Smooth muscle cell of the brain vasculature (primary cell): ENCODE measurements at regions not wholly inside any gene's neighbourhood (a gene's known extent, or its start where the extent isn't known, plus 50 kb on each side); places are given as distances from the start of the nearest gene placed in this dataset.

Experiments used
- DNase-seq: peaks from one replicate; pipeline ENCODE4 v3.0.0-alpha.2; 2012; ENCODE audit warnings: low read depth, low spot score

DNA sequence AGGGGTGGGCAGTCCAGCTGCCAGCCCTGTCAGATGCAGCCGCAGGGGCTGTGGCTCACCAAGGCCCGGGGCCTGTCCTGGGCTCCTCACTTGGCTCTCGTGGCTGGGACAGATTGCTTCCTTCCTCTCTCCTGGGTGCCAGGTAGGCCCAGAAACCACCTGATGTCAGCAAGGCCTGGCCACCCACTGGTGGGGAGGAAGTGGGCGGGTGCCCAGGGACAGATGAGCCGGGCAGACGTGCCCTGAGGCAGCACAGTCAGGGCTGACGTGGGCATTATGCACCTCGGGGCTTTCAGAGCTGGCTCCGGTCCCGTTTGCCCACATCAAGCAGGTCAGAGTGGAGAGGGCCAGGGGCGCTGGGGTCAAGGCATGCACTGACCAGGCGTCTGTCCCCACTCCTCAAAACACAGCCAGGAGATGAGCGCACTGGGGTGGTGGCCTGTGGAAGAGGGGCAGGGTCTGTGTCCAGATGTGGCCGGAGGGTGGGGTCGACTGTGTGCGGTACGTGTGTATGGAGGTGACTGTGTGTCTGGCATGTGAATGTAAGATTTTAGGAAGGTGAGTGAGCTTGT lies 133.2 kb upstream of the PTPN1 start:
- no peak for DNase-seq

DNA sequence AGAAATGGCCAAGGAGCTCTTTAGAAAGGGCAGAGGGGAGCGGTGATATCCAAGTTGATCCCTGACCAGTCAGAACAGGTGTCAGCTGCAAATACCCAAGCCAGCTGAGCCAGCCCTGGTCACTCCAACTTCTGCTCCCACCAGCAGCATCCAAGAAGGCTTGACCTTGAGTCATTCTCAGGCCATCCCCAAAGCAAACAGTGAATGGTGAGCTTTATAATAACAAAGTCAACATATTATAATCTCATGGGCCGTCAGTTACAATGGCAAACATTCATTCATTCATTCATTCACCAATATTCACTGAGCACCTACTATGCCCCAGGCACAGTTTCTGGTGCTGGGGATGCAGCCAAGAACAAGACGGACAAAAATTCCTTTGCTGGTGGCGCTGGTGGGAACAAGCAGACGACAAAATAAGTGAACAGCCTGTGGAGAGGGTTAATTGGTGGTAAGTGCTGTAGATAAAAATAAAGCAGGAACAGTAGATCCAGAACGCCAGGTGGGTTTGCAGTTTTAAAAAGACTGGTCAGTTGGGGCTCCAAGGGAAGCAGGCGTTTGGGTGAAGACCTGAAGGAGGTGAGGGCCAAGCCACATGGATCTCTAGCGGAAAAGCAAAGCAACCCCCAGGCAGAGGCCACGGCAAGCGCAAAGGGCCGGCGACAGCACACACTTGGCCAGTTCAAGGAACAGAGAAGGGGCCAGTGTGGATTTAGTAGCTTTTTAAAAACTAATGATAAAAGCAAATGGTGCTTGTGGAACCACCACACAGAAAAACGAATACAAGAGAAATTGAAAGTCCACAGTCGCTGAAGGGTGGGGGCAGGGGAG lies 131.8 kb upstream of the PTPN1 start:
- DNase-seq, result no peak

- DNase-seq, result no peak
Observed at GRCh38 chr20:50379049-50379990, 130.9 kb upstream of the PTPN1 start.

DNA sequence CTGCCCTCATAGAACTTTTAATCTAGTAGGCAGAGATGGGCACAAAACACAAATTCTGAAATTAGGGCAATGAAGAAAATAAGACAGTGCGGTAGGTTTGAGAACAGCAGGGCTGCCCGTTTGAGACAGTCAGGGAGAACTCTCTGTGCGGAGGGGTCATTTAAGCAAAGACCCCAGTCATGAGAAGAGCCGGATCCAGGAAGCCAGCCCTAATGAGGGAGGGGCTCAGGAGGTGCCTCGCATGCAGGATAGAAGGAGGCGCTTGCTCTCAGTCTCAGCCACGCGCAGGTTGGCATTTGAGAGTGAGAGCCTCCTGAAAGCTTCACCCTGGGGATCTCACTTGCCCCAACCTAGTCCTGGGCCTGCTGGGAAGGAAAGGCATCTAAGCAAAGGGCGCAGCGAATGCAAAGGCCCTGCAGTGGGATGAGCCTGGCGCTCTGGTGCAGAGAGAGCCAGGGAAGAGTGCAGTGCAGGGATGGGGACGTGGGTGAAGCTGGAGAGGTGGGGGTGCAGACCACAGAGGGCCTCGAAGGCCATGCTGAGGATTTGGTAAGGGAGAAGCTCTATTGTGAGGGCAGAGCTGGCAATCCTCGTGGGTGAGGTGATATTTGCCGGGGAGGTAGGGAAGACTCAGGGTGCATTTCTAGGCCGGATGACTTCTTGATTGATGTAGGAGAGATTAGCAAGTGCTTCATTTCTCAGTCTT lies 130.0 kb upstream of the PTPN1 start:
- no peak for DNase-seq

DNA sequence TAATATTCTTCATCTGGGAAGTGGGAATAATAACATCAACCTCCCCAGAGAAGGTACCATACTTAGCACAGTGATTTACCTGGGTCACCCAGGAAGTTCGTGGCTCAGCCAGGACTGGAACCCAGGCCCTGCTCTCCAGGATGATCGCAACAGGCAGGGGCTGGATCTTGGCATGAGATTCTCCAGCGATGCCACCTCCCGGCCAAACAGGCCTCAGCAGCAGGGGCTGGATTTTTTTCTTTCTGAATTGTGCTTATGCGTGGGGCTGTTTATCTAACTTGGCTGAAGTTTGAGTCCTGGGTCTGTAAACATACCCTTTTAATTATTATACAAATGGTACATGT lies 129.5 kb upstream of the PTPN1 start:
- no peak for DNase-seq

DNA sequence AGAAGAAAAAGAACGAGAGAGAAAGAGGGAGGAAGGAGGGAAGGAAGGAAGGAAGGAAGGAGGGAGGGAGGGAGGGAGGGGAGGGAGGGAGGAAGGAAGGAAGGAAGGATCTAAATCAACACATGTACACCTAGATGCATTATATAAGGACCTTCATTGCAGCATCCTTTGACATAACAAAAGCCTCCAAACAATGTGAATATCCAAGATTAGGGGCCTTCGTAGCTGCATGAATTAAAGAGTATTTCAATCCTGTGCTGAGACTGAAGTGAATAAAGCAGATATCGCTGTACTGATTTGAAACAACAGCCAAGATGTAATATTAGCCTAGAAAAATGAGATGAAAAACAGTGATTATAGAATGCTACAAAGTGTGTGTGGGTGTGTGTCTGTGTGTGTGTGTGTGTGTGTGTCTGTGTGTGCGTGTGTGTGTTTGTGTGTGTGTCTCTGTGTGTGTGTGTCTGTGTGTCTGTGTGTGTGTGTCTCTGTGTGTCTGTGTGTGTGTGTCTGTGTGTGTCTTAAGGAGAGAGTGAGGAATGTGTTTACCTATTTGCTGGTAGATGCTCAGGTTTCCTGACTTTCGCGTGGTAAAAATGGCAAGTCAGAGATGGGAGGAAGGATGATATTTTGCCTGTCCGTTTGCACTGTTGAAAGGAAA lies 129.0 kb upstream of the PTPN1 start:
- no peak for DNase-seq

- DNase-seq, result no peak
Observed at GRCh38 chr20:50381771-50382593, 128.2 kb upstream of the PTPN1 start.

DNA sequence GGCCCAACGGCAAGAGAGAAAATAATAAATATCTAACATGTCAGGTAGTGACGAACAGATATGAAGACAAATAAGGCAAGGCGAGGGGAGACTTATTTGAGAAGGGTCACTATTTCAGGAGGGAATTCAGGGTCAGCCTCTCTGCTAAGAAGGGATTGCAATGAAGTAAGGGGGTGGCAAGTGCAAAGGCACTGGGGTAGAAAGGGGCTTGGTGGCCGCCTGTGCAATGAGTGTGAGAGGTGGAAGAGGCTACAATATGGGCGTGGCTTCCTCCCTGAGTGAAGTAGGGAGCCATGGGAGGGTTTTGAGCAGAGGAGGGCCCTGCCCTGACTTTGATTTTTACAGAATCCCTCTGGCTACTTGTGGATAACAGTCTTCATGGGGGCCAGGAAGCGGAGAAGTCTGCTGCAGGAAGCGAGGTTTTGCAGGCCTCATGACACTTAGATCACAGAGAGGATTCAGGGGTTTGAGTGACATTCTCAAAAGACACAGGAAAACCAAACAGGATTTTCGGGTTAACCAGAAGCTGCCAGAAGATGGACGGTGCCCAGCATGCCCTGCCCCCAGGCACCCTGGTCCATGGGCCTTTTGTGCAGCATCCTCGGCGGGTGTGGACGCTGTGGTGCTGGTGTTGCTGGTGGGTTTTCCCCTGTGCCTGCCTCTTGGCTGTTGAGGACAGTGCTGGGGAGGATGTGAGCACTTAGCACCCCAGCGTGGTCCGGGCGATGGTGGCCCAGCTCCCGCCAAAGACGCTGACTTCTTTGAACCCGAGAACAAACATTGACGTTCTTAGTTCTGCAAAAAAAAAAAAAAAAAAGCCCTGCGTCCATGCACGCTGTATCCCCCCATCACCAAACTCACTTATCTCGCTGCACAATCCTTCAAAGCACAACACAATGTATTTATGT lies 124.2 kb upstream of the PTPN1 start:
- no peak for DNase-seq

GRCh38 chr20:50386641-50386960 lies 123.6 kb upstream of the PTPN1 start:
- no peak for DNase-seq

DNA sequence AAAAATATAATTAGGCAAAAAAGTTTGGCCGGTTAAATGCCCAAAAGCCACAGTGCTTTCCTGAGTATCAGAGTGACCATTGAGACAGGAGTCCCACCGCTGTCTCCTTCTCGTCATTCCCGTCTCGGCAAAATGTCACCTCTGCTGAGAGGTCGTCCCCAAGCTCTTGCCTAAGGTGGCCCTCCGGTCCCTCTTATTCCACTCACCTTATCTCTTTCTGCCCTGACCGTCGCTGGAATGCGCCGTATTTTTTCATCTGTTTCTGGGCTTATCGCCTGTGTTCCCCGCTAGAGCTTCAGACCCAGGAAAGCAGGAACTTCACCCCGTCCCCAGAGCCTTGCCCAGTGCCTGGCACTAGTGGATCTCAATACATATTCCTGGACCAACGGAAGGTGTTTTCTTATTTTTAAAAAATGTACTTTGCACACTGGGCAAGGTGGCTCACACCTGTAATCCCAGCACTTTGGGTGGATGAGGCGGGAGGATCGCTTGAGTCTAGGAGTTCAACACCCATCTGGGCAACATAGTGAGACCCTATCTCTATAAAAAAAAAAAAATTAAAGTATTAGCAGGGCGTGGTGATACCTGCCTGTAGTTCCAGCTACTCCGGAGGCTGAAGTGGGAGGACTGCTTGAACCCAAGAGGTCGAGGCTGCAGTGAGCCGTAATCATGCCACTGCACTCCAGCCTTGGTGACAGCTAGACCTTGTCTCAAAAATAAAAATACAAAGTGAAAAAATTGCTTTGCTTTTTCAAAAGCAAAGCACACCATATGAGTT lies 122.8 kb upstream of the PTPN1 start:
- no peak for DNase-seq

GRCh38 chr20:50387996-50388332 lies 122.2 kb upstream of the PTPN1 start:
- DNase-seq, result no peak

GRCh38 chr20:50388733-50389437 lies 121.3 kb upstream of the PTPN1 start:
- DNase-seq, result no peak

DNA sequence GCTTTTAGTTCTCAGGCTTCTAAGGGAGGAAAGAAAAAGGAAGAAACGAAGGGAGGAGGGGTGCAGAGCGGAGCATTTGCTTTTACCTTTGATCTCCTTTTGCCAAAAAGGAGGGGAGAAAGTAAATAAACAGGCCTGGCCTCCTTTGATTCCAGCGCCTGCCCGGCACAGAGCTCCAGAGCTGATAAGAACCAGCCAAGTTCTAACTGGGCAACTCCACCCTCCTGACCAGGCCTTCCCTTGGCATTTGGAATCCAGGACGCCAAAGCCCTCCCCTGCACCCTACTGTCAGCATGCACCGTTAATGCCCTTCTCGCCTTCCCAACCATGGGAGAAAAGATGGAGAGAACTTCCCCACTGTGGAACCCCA lies 120.8 kb upstream of the PTPN1 start:
- DNase-seq, result no peak

GRCh38 chr20:50389808-50390684 lies 120.1 kb upstream of the PTPN1 start:
- no peak for DNase-seq

GRCh38 chr20:50390685-50391443 lies 119.3 kb upstream of the PTPN1 start:
- no peak for DNase-seq

DNA sequence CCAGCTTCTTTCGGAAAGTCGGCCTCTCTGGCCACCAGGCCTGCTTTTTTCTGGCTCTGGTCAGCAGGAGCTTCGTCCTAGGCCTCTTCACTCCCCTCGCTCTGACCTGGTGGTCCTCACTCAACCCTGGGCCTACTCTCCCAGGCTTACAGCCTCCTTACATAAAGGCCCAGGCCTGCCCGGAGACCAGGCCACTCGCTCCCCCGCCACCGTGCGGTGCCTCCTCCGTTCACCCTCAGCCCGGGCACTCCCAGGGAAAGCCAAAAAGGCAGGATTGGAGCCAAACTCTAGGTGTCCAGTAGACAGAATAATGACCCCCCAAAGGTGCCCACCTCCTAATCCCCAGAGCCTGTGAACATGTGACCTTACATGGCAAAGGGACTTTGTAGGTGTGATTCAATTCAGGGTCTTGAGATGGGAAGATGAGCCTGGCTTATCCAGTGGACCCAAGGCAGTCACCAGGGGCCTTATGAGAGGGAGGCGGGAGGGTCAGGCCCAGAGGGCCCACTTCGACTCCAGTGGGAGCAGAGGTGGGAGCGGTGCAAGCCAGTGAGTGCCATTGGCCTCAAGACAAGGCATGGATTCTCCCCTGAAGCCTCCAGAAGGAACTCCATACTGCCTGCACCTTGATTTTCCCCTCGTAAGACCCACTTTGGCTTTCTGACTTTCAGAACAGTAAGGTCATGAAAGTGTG lies 118.6 kb upstream of the PTPN1 start:
- DNase-seq, result no peak
